Kidney epithelial cell (primary cell): ENCODE measurements at regions not wholly inside any gene's neighbourhood (a gene's known extent, or its start where the extent isn't known, plus 50 kb on each side); places are given as distances from the start of the nearest gene placed in this dataset.

Experiments
- DNase-seq: peaks from one replicate; pipeline ENCODE4 v3.0.0-alpha.2; 2010; ENCODE audit warnings: low read depth
- H3K27me3 ChIP-seq: 2 replicates; pipeline ENCODE4 v1.6.0; 2011; ENCODE audit warnings: low read length; ENCODE audit not compliant: control insufficient read depth, insufficient read depth
- H3K36me3 ChIP-seq: 2 replicates; pipeline ENCODE4 v1.5.1; 2011; ENCODE audit warnings: low read length; ENCODE audit not compliant: control insufficient read depth, insufficient read depth
- H3K4me3 ChIP-seq: 2 replicates; pipeline ENCODE4 v1.5.1; 2011; ENCODE audit warnings: low read depth, mild to moderate bottlenecking, control low read depth, low read length
- CTCF ChIP-seq: IDR thresholded peaks from 2 replicates; pipeline ENCODE4 v1.5.1; 2011; ENCODE audit warnings: mild to moderate bottlenecking, moderate library complexity, low read length, control low read depth, inconsistent platforms; ENCODE audit not compliant: insufficient read depth, poor library complexity, severe bottlenecking

DNA sequence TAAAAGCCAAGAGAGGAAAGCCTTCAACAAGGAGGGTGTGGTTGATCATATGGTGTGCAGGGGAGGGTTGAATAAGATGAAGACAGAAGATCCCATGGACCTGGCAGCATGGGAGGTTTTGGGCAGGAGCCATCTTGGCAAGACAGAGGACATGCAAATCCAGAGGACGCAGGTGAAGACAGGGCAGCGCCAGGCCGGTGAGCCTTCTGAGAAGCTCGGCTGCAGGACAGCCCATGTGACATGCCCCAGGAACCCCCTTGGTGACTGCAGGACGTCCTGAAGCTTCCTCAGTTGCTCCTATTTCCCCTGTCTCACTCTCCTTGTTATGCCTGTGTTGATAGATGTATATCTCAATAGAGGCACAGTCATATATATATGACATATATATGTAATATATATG is 159.4 kb downstream of the GADD45G start:
- no peak overlapping the region for H3K4me3 ChIP-seq
- no peak for TF ChIP-seq CTCF
- no peak for DNase-seq

GRCh38 chr9:89765211-89765946 is 160.6 kb downstream of the GADD45G start:
- Histone ChIP-seq H3K36me3 (no peaks in the 10 kb centered on the region), H3K4me3 (no peak overlapping the region), H3K27me3 (no peaks in the 10 kb centered on the region)
- DNase-seq: no peak
- TF ChIP-seq CTCF: no peak

More for the DNA sequence above, 159.4 kb downstream of the GADD45G start:
- H3K27me3 ChIP-seq: peaks cover 3% of the 10 kb centered on the region
- no peaks in the 10 kb centered on the region for H3K36me3 ChIP-seq

GRCh38 chr9:89766991-89767390 is 162.2 kb downstream of the GADD45G start:
- Histone ChIP-seq H3K4me3 (no peak overlapping the region), H3K36me3 (no peaks in the 10 kb centered on the region), H3K27me3 (no peaks in the 10 kb centered on the region)
- no peak for TF ChIP-seq CTCF
- no peak for DNase-seq

DNA sequence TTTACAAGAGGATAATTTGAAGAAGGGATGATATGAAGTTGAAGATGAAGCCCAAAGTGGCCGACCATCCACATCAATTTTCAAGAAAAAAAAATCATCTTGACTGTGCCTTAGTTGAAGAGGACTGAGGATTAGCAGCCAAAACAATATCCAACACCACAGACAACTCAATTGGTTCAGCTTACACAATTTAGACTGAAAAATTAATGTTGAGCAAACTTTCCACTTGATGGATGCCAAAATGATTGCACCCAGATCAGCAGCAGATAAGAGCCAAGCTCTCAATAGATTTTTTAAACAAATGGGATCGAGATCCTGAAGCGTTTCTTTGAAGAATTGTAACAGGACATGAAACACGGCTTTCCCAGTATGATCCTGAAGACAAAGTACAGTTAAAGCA is 163.2 kb downstream of the GADD45G start:
- DNase-seq: no peak
- Histone ChIP-seq H3K27me3 (no peaks in the 10 kb centered on the region), H3K36me3 (no peaks in the 10 kb centered on the region), H3K4me3 (no peak overlapping the region)
- no peak for TF ChIP-seq CTCF

- no peak for DNase-seq
- Histone ChIP-seq H3K36me3 (no peaks in the 10 kb centered on the region), H3K27me3 (no peaks in the 10 kb centered on the region), H3K4me3 (no peak overlapping the region)
- no peak for TF ChIP-seq CTCF
Measured at GRCh38 chr9:89768650-89769071, 163.8 kb downstream of the GADD45G start.

- H3K36me3 ChIP-seq: no peaks in the 10 kb centered on the region
- no peak for TF ChIP-seq CTCF
- no peaks in the 10 kb centered on the region for H3K27me3 ChIP-seq
- no peak for DNase-seq
- H3K4me3 ChIP-seq: no peak overlapping the region
Measured at GRCh38 chr9:89770531-89771174, 165.8 kb downstream of the GADD45G start.
